NCI-H1694 treated with DMSO at 0.1 percent for 48 hours (cell line): ENCODE measurements at regions not wholly inside any gene's neighbourhood (a gene's known extent, or its start where the extent isn't known, plus 50 kb on each side); places are given as distances from the start of the nearest gene placed in this dataset.

Experiments used
- DNase-seq: peaks from one replicate; lab custom pipeline; 2025; lab: John Stamatoyannopoulos, UW

GRCh38 chr13:103140001-103140671, 73.9 kb upstream of the SLC10A2 start:
- peak; percentile 9 for DNase-seq

- no peak for DNase-seq
Measured at GRCh38 chr13:103134271-103134670, 68.1 kb upstream of the SLC10A2 start.

- DNase-seq: no peak
Measured at GRCh38 chr13:103133556-103133955, 67.3 kb upstream of the SLC10A2 start.

GRCh38 chr13:103130681-103131210, 64.5 kb upstream of the SLC10A2 start:
- DNase-seq: no peak

GRCh38 chr13:103130146-103130545, 63.9 kb upstream of the SLC10A2 start:
- no peak for DNase-seq
